SK-N-SH (cell line): ENCODE measurements at regions not wholly inside any gene's neighbourhood (a gene's known extent, or its start where the extent isn't known, plus 50 kb on each side); places are given as distances from the start of the nearest gene placed in this dataset.

Experiments
- CTCF ChIA-PET: fragments of 300-600, 350-600 bp; formaldehyde crosslinking; extraction: SDS; loops from one replicate; lab custom pipeline; 2021; lab: Yijun Ruan, JAX
- POLR2A ChIA-PET: fragments of 350-600 bp; sonication (Branson Sonifier 250); formaldehyde crosslinking; extraction: SDS; loops from one replicate; lab custom pipeline; 2020; ENCODE audit warnings: antibody characterized with exemption, inconsistent platforms; lab: Yijun Ruan, JAX
- DNase-seq: peaks from one replicate; pipeline ENCODE4 v3.0.0; 2012
- H2AFZ ChIP-seq: fragments of 200-600 bp; sonication (generic); 2 replicates; pipeline ENCODE4 v1.8.1; 2016; ENCODE audit warnings: antibody characterized with exemption, mild to moderate bottlenecking, low read depth
- H3F3A ChIP-seq: fragments of 200-600 bp; sonication (generic); replicated peaks from 2 replicates; pipeline ENCODE3; 2016; ENCODE audit warnings: antibody characterized with exemption, mild to moderate bottlenecking; ENCODE audit not compliant: insufficient read depth
- H3K27ac ChIP-seq, 2 experiments: fragments of 200-500 bp in 1 of 2; fragments of 200-600 bp in 1 of 2; sonication (Bioruptor generic) in 1 of 2; sonication (generic), shearing (Covaris generic) in 1 of 2; 2 replicates each; pipeline versions ENCODE4 v1.5.1 to v1.6.1; 2014 to 2016; ENCODE audit warnings: low read depth in 2 of 2, inconsistent platforms in 1 of 2, low read length in 1 of 2, mild to moderate bottlenecking in 1 of 2, mixed read lengths in 1 of 2
- H3K27me3 ChIP-seq: fragments of 200-600 bp; sonication (generic), shearing (Covaris generic); 2 replicates; pipeline ENCODE4 v1.6.1; 2016; ENCODE audit warnings: mixed run types; ENCODE audit not compliant: insufficient read depth
- H3K36me3 ChIP-seq, 2 experiments: fragments of 200-500 bp in 1 of 2; fragments of 200-600 bp in 1 of 2; sonication (Bioruptor generic) in 1 of 2; sonication (generic) in 1 of 2; replicated peaks in 1 of 2; 2 replicates each; pipeline versions ENCODE3 to v1.5.1; 2014 to 2016; ENCODE audit warnings: low read length in 1 of 2, mild to moderate bottlenecking in 1 of 2; ENCODE audit not compliant: insufficient read depth in 2 of 2, control insufficient read depth in 1 of 2
- H3K4me1 ChIP-seq, 2 experiments: fragments of 200-500 bp in 1 of 2; fragments of 200-600 bp in 1 of 2; sonication (Bioruptor generic) in 1 of 2; sonication (generic), shearing (Covaris generic) in 1 of 2; 2 replicates each; pipeline versions ENCODE4 v1.5.1 to v1.6.1; 2014 to 2016; ENCODE audit warnings: low read depth in 1 of 2, low read length in 1 of 2, mixed run types in 1 of 2; ENCODE audit not compliant: insufficient read depth in 2 of 2, control insufficient read depth in 1 of 2
- H3K4me2 ChIP-seq: fragments of 200-600 bp; sonication (generic), shearing (Covaris generic); 2 replicates; pipeline ENCODE4 v1.6.1; 2017; ENCODE audit warnings: mixed run types
- H3K4me3 ChIP-seq, 2 experiments: fragments of 200-500 bp in 1 of 2; fragments of 200-600 bp in 1 of 2; sonication (Bioruptor generic) in 1 of 2; sonication (generic), shearing (Covaris generic) in 1 of 2; 2 replicates each; pipeline versions ENCODE4 v1.5.1 to v1.8.1; 2014 to 2016; ENCODE audit warnings: low read depth in 2 of 2, inconsistent platforms in 1 of 2, low read length in 1 of 2, mild to moderate bottlenecking in 1 of 2, mixed read lengths in 1 of 2, moderate library complexity in 1 of 2
- H3K79me2 ChIP-seq: fragments of 200-600 bp; sonication (generic); 2 replicates; pipeline ENCODE4 v1.8.1; 2017; ENCODE audit warnings: mild to moderate bottlenecking; ENCODE audit not compliant: insufficient read depth
- H3K9ac ChIP-seq: fragments of 200-600 bp; sonication (generic); 2 replicates; pipeline ENCODE4 v1.6.1; 2017; ENCODE audit warnings: mixed run types
- H3K9me2 ChIP-seq: fragments of 200-600 bp; sonication (generic); 2 replicates; pipeline ENCODE4 v1.6.1; 2017; ENCODE audit warnings: mixed run types
- H3K9me3 ChIP-seq: fragments of 200-600 bp; sonication (generic); 2 replicates; pipeline ENCODE4 v1.6.1; 2017; ENCODE audit warnings: mixed run types, mild to moderate bottlenecking, moderate library complexity
- H4K20me1 ChIP-seq: fragments of 200-600 bp; sonication (generic); 2 replicates; pipeline ENCODE4 v1.6.1; 2017; ENCODE audit warnings: mild to moderate bottlenecking, mixed run types; ENCODE audit not compliant: insufficient read depth
- ELF1 ChIP-seq: IDR thresholded peaks from 2 replicates; pipeline ENCODE4 v1.4.0; 2012
- EZH2phosphoT487 ChIP-seq: fragments of 200-600 bp; sonication (generic); IDR thresholded peaks from 2 replicates; pipeline ENCODE4 v1.6.1; 2017; ENCODE audit warnings: low read depth, mixed run types, mild to moderate bottlenecking, antibody characterized with exemption, moderate library complexity, borderline replicate concordance
- FOSL2 ChIP-seq: IDR thresholded peaks from 2 replicates; pipeline ENCODE4 v1.4.0; 2012; ENCODE audit warnings: low read depth, mild to moderate bottlenecking, moderate library complexity, borderline replicate concordance
- FOXJ3 ChIP-seq: sonication (generic); formaldehyde crosslinking; IDR thresholded peaks from 2 replicates; pipeline ENCODE4 v1.5.1; 2020; ENCODE audit warnings: mild to moderate bottlenecking, missing genetic modification reagents
- GABPA ChIP-seq: IDR thresholded peaks from 2 replicates; pipeline ENCODE4 v1.4.0; 2012; ENCODE audit warnings: low read depth, mild to moderate bottlenecking
- JUND ChIP-seq: IDR thresholded peaks from 2 replicates; pipeline ENCODE4 v1.4.0; 2012
- MXI1 ChIP-seq: IDR thresholded peaks from 2 replicates; pipeline ENCODE4 v1.6.1; 2012; ENCODE audit warnings: mild to moderate bottlenecking, low read depth, low read length, improper control_type of control experiment
- NFIC ChIP-seq: IDR thresholded peaks from 2 replicates; pipeline ENCODE4 v1.4.0; 2012; ENCODE audit warnings: borderline replicate concordance
- NRF1 ChIP-seq: IDR thresholded peaks from 2 replicates; pipeline ENCODE4 v1.6.1; 2012; ENCODE audit warnings: low read depth, mild to moderate bottlenecking, low read length
- RCOR1 ChIP-seq: fragments of 150-350 bp; IDR thresholded peaks from 2 replicates; pipeline ENCODE4 v1.6.1; 2017; ENCODE audit warnings: antibody characterized with exemption, low read length
- RFX5 ChIP-seq: IDR thresholded peaks from 2 replicates; pipeline ENCODE4 v1.6.1; 2012; ENCODE audit warnings: mild to moderate bottlenecking, improper control_type of control experiment, low read length
- SMC3 ChIP-seq: IDR thresholded peaks from 2 replicates; pipeline ENCODE4 v1.6.1; 2012; ENCODE audit warnings: low read depth, low read length, improper control_type of control experiment
- TEAD4 ChIP-seq: IDR thresholded peaks from 2 replicates; pipeline ENCODE4 v1.4.0; 2012; ENCODE audit warnings: mild to moderate bottlenecking, borderline replicate concordance; ENCODE audit not compliant: insufficient read depth
- YY1 ChIP-seq: IDR thresholded peaks from 2 replicates; pipeline ENCODE4 v1.4.0; 2012; ENCODE audit warnings: low read depth, mild to moderate bottlenecking
- WGBS: methylation state at CpG from one replicate; pipeline ENCODE4 v1.1.6; 2017; ENCODE audit warnings: low lambda C conversion rate; 5-methylcytosine and 5-hydroxymethylcytosine counted together
- TF ChIP-seq, protein P1 (sequence below): IDR thresholded peaks from 2 replicates; pipeline ENCODE4 v1.4.0; 2012; ENCODE audit warnings: low read depth, borderline replicate concordance
- TF ChIP-seq, protein P2 (sequence below): fragments of 150-350 bp; IDR thresholded peaks from 2 replicates; pipeline ENCODE4 v1.6.1; 2017; ENCODE audit warnings: antibody characterized with exemption, low read length, low read depth, borderline replicate concordance
- TF ChIP-seq, protein P3 (sequence below): fragments of 200-600 bp; sonication (generic); IDR thresholded peaks from 2 replicates; pipeline ENCODE4 v1.6.1; 2017; ENCODE audit warnings: antibody characterized with exemption, mild to moderate bottlenecking, moderate library complexity
- TF ChIP-seq, protein P4 (sequence below): fragments of 150-350 bp; IDR thresholded peaks from 2 replicates; pipeline ENCODE4 v1.6.1; 2016; ENCODE audit warnings: mild to moderate bottlenecking, low read depth, low read length

DNA sequence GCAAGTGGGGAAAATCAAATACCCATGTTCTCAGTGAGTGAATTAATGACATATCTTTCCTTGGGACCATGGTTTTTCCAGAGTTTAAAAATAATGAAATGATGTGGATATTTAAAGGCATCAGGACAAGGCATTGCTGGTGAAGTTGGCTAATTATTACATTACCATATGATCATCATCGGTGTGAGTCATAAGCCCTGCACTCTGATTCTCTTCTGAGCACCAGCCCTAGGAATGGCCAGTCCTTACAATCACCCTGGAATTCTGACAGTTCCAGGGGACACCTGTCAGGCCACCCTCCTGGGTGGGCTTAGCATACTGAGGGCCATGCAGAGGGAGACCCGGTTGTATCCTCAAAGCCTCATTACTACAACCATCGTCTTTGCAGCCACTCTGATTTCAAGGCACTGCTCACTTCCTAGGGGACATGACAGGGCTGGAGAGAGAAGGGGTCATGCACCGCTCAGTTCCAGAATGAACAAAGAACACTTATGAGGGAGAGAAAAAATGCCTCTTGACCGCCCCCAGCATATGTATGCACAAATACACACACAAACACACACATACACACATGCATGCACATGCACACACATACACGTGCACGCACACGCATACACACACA is 365.0 kb downstream of the MIAT start:
- Histone ChIP-seq H4K20me1 (no peaks in the 10 kb centered on the region), H3K9me3 (no peaks in the 10 kb centered on the region)
- TF ChIP-seq EZH2phosphoT487 (no peak), JUND (no peak), NRF1 (no peak), RFX5 (no peak), FOXJ3 (CRISPR knock-in tag) (no peak), GABPA (no peak), MXI1 (no peak)
- TF ChIP-seq, protein P1, sequence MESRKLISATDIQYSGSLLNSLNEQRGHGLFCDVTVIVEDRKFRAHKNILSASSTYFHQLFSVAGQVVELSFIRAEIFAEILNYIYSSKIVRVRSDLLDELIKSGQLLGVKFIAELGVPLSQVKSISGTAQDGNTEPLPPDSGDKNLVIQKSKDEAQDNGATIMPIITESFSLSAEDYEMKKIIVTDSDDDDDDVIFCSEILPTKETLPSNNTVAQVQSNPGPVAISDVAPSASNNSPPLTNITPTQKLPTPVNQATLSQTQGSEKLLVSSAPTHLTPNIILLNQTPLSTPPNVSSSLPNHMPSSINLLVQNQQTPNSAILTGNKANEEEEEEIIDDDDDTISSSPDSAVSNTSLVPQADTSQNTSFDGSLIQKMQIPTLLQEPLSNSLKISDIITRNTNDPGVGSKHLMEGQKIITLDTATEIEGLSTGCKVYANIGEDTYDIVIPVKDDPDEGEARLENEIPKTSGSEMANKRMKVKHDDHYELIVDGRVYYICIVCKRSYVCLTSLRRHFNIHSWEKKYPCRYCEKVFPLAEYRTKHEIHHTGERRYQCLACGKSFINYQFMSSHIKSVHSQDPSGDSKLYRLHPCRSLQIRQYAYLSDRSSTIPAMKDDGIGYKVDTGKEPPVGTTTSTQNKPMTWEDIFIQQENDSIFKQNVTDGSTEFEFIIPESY = no peak
- TF ChIP-seq, protein P2, sequence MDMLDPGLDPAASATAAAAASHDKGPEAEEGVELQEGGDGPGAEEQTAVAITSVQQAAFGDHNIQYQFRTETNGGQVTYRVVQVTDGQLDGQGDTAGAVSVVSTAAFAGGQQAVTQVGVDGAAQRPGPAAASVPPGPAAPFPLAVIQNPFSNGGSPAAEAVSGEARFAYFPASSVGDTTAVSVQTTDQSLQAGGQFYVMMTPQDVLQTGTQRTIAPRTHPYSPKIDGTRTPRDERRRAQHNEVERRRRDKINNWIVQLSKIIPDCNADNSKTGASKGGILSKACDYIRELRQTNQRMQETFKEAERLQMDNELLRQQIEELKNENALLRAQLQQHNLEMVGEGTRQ = no peak
- TF ChIP-seq, protein P3, sequence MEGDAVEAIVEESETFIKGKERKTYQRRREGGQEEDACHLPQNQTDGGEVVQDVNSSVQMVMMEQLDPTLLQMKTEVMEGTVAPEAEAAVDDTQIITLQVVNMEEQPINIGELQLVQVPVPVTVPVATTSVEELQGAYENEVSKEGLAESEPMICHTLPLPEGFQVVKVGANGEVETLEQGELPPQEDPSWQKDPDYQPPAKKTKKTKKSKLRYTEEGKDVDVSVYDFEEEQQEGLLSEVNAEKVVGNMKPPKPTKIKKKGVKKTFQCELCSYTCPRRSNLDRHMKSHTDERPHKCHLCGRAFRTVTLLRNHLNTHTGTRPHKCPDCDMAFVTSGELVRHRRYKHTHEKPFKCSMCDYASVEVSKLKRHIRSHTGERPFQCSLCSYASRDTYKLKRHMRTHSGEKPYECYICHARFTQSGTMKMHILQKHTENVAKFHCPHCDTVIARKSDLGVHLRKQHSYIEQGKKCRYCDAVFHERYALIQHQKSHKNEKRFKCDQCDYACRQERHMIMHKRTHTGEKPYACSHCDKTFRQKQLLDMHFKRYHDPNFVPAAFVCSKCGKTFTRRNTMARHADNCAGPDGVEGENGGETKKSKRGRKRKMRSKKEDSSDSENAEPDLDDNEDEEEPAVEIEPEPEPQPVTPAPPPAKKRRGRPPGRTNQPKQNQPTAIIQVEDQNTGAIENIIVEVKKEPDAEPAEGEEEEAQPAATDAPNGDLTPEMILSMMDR = no peak
- TF ChIP-seq, all 33 proteins: peak for 0
- ChIA-PET CTCF (interaction anchor here (0.9 to 1.9 kb wide), 2 partner anchors 10 to 28 kb away, joined by 3 to 5 read pairs; no protein-coding TSS in a partner anchor), POLR2A (no interaction called here)
- Histone ChIP-seq H3K9ac (no peak overlapping the region), H3K4me2 (no peak overlapping the region), H3K27ac (no peak overlapping the region), H2AFZ (no peak overlapping the region), H3K79me2 (no peaks in the 10 kb centered on the region), H3K4me1 (no peaks in the 10 kb centered on the region), H3F3A (no peaks in the 10 kb centered on the region), H3K4me3 (no peak overlapping the region), H3K36me3 (no peaks in the 10 kb centered on the region), H3K27me3 (no peaks in the 10 kb centered on the region), H3K9me2 (no peaks in the 10 kb centered on the region)
- no peak for DNase-seq
- 73% methylated on average over 8 of the region's 8 CpGs for WGBS

DNA sequence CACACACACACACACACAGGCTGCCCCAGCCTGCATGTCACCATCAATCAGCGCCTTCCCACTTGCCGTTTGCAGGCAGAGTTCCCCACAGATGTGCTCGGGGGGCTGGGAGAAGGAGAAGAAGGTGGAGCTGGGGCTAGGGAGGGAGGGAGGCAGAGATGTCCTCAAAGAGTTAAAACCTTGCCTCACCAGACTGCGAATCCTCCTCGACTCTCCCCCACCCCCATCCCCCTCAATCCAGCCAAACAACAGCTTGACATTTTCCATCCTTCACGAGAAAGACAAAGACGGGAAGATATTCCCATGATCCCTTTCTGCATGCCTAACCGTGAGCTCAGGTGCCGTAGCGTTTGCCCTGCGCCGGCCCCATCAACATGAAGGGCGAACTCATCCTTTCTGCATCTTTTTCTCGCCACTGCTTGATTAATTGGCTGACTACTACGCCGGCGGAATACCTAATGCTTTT is 365.5 kb downstream of the MIAT start:
- H3K9me3 ChIP-seq = no peaks in the 10 kb centered on the region
- no peak for DNase-seq
- H4K20me1 ChIP-seq = no peaks in the 10 kb centered on the region
- TF ChIP-seq, protein P4, sequence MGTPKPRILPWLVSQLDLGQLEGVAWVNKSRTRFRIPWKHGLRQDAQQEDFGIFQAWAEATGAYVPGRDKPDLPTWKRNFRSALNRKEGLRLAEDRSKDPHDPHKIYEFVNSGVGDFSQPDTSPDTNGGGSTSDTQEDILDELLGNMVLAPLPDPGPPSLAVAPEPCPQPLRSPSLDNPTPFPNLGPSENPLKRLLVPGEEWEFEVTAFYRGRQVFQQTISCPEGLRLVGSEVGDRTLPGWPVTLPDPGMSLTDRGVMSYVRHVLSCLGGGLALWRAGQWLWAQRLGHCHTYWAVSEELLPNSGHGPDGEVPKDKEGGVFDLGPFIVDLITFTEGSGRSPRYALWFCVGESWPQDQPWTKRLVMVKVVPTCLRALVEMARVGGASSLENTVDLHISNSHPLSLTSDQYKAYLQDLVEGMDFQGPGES = no peak
- TF ChIP-seq TEAD4 = no peak
- TF ChIP-seq SMC3 = no peak
- no peak for TF ChIP-seq GABPA
- TF ChIP-seq YY1 = no peak
- TF ChIP-seq FOSL2 = no peak
- no peak for TF ChIP-seq ELF1
- no peak for TF ChIP-seq NFIC
- TF ChIP-seq, protein P2 = no peak
- TF ChIP-seq RCOR1 = no peak
- TF ChIP-seq, all 33 proteins: peak for 0
- Histone ChIP-seq H3K4me3 (no peak overlapping the region), H3K4me2 (no peak overlapping the region), H2AFZ (no peak overlapping the region), H3K79me2 (no peaks in the 10 kb centered on the region), H3K9ac (no peak overlapping the region), H3K27ac (no peak overlapping the region), H3F3A (no peaks in the 10 kb centered on the region), H3K4me1 (no peaks in the 10 kb centered on the region), H3K27me3 (no peaks in the 10 kb centered on the region), H3K36me3 (no peaks in the 10 kb centered on the region), H3K9me2 (no peaks in the 10 kb centered on the region)
- ChIA-PET POLR2A (no interaction called here), CTCF (interaction anchor here (0.8 to 1.0 kb wide), 4 partner anchors 10 to 344 kb away, joined by 3 read pairs; no protein-coding TSS in a partner anchor)
- 68% methylated on average over 17 of the region's 17 CpGs for WGBS
